GM04503 (cell line): ENCODE measurements at regions not wholly inside any gene's neighbourhood (a gene's known extent, or its start where the extent isn't known, plus 50 kb on each side); places are given as distances from the start of the nearest gene placed in this dataset.
"Not testable (repeated sequence)": the region's sequence is repeated elsewhere in the genome, so short reads cannot be mapped to it uniquely, and the experiment has no call there.

ENCODE experiments used
- DNase-seq: peaks from one replicate; pipeline ENCODE4 v3.0.0-alpha.2; 2012; ENCODE audit warnings: low read depth

DNA sequence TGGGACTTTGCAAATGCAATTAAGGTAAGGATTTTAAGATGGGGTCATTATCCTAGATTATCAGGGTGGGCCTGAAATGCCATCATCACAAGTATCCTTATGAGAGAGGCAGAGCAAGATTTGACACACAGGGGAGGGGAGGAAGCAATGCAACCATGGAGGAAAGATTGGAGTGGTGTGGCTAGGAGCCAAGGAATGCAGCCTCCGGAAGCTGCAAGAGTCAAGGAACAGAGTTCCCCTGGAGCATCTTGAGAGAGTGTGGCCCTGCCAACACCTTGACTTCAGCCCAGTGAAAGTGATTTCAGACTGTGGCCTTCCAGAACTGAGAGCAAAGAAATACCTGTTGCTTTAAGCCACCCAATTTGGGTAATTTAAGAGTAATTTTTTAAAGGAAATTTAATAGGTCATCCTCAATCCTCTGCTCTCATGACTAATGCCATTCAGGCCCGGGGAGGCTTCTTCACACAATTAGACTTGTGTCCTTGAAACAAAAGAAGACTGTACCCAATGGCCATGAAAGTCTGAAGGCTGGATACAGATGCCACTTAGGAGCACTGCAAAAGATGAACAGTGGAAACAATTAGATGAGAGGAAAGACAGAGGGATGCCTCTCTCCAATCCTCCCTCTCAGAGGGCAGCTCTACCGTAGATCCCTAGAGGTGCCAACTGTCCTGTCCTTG lies 250.3 kb upstream of the ID2 start:
- no peak for DNase-seq

DNA sequence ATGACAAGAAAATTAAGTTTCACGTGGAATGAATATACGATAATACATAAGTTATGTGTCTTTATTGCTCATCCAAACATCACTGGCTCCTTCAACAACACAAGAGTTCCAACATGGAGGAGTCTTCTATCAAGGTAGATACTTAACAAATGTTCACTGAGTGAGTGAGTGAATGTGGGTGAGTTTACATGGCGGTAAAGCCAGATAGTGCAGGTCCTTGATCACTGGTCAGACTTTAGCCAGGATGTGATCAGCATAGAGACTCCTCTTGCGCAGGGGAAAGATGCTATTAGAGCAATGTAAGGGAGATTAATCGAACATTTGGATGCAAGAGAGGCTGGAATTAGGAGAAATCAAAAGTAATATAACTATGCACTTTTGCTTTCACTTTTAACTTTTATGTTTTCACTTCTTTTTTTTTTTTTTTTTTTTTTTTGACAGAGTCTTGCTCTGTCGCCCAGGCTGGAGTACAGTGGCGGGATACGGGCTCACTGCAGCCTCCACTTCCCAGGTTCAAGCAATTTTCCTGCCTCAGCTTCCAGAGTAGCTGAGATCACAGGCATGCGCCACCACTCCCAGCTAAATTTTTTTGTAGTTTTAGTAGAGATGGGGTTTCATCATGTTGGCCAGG lies 249.0 kb upstream of the ID2 start:
- DNase-seq = no peak

DNA sequence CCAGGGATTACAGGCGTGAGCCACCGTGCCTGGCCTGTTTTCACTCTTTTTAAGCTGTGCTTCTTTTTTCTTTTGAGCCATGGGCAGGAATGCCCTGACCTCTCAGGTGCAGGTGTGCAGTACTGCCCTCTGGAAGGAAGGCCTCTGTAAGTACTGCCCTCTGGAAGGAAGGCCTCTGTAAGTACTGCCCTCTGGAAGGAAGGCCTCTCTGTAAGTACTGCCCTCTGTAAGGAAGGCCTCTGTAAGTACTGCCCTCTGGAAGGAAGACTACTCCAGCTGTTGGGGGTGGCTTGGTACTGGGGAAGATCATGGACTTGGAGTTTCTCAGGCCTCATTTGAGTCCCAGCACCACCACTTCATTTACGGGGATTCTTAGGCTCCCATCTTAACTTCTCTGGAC lies 248.5 kb upstream of the ID2 start:
- no peak for DNase-seq

DNA sequence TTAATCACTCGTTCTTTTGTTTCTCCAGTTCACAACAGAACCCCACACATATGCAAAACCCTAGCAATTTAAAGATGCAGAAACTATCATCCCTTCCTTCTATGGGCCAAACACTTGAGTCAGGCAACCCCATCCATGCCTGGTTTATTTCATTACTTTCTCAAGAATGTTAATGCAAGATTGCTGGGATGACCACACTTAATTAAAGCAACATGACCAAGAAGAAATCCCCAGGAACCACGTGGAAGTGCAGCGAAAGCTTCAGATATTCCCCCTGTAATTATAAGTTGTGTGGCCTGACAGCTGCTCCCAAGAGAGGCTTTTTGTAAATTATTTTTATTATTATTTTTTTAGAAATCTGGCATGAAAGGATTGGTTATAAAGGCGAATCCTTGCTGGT lies 246.2 kb upstream of the ID2 start:
- peak; percentile 27 for DNase-seq

DNA sequence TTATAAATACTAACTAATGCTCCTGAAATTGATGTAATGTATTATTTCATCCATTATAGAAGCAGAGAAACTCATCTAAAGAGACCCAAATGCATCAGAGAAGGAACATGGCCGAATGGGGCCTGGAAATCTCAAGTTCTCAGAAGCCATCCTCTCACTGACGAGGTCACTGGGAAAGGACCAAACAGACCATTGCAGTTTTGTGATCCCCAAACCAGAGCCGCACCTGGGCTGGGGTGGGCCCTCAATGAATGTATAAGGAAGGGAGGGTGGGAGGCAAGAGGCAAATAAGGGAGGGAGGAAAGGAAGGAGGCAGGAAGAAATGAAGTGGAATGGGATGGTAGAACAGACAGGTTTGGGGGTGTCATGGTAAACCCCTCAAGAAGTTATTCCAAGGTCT lies 245.3 kb upstream of the ID2 start:
- DNase-seq = no peak

DNA sequence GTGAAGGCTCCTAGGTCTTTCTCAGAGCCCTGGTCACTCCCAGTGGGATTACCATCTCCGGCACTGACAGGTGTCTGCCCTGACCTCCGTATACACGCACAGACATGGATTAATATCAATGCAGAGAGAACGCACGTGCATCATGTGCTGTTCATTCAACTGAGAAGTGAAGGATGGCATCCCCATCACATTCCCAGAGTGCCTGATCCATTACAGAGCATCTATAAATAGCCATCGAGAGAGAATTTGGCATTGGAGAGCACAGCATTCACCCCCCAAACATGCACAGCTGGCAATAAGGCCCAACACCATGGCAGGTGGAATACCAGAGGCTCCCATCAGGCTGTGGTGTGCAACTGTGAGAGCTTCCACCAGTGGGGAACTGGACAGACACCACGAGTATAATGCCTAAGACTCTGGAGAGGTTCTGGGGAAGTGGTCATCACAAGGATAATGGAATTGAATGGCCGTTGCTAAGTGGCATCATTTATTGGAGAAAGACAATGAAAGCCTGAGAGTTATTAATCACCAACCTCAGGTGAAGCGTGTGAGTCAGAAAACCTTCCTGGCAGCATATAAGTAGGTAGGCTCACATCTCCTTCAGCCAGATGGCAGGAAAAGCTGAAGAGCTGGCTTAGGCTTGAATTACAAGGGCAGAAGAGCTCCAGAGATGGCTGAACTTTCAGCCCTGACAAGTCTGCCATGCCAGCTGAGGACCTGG lies 244.5 kb upstream of the ID2 start:
- DNase-seq = no peak

DNA sequence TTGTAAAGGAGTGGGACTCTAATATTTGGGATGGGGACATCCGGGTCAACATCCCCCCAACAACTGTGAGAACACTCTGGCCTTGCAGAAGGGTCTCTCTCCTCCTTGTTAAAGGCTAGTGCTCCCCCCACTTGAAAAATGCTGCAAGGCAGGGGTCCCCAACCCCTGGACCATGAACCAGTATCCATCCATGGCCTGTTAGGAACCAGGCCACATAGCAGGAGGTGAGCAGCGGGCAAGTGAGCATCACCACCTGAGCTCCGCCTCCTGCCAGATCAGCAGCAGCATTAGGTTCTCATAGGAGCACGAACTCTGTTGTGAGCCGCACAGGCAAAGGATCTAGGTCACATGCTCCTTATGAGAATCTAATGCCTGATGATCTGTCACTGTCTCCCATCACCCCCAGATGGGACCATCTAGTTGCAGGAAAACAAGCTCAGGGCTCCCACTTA lies 243.9 kb upstream of the ID2 start:
- DNase-seq = no peak

DNA sequence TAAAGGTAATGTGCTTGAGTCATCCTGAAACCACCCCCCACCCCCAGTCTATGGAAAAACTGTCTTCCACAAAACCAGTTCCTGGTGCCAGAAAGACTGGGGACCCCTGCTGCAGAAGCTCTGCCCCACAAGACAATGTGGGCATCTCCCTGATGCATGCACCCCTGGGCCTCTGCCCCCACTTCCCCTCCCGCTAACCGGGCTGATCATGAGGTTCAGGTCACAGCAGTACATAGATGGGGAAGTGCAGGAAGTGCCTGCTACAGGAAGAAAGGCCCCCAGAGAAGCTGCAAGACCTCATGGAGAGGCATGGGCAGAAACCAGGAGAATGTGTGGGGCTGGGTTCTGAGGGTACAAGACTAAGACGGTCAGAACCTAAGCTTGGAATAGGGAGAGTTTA lies 243.4 kb upstream of the ID2 start:
- no peak for DNase-seq

DNA sequence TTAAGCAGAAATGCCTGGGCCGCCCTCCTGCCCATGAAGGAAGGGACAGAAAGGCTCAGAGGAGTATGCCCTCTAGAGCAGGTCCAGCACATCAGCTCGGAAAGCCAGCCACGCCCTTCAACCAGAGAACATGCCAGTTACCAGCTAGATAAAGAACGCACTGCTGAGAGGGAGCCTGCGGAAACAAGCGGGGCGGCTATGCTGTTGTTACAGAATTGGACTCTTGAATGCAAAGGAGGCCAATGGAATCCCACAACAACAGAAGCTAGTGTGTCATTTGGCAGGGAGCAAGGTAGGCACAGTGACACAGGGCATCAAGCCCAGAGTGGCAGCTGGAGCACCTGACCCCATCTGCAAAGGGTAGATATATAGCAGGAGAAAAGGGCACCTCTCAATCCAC lies 242.9 kb upstream of the ID2 start:
- no peak for DNase-seq

DNA sequence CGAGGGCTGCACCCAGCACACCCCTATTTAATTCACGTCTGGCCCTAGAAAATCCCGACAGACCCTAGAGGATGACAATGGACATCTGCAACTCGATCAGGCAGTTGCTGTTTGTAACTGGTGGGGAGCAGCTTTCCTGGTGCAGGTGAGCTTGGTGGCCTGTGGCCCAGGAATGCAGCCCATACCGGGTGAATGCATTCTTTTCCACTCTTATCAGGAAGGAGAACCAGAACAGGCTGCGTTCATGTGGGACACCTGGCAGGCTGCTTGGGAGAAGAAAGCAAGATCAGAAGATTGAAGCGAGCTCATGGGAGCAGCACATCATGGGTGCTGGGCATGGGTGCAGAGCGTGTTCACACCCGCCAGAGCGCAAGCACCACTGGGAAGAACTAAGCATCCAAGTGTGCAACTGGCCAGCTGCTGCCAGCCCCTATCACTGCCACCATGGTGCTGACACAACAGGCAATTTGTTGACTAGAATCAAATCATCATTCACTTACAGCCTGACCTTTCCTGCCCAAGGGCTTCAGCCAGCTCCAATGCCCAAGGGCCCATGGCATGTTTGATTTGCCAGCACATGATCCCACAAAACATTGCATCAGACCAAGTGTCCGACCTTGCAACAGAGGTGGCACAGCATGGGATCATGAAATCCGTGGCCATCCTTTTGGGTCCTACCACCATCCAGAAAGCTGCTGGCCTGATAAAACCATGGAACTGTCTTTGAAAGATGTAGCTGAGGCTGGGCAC lies 241.7 kb upstream of the ID2 start:
- no peak for DNase-seq

DNA sequence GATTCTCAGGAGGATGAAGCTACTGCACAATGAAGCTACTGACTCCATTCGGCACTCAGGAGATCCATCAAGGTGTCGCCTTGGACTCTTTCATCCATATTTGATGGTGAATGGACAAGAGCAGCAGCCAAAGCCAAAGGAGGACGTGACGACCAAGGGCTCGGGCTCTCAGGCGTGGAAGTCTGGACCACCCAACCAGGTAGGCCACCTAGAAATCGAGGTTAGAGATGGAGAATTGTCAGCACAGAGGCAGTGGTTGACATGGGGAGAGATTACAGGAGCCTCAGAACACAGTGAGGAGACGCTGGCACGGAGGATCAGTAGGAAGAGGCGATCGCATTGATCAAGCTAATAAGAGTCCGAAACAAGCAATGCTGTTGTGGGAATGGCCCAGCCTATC lies 240.5 kb upstream of the ID2 start:
- DNase-seq = no peak

DNA sequence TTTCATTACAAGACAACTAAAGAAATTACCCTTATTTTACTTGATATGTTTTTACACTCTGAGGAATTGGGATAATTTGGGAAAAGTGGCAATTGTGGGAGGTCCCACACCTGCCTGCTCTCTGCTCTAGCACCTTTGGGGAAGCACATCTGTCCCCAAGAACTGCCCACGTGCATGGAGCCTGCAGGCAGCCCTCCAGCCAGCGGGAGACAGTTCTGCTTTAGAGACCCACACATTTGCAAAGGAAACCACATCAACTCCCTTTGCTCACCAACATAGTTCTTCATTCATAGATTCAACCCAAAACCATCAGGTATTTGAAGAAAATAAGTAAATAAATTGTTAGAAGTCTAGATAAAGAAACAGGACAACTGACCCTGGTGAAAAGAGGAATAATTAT lies 239.9 kb upstream of the ID2 start:
- DNase-seq = no peak

DNA sequence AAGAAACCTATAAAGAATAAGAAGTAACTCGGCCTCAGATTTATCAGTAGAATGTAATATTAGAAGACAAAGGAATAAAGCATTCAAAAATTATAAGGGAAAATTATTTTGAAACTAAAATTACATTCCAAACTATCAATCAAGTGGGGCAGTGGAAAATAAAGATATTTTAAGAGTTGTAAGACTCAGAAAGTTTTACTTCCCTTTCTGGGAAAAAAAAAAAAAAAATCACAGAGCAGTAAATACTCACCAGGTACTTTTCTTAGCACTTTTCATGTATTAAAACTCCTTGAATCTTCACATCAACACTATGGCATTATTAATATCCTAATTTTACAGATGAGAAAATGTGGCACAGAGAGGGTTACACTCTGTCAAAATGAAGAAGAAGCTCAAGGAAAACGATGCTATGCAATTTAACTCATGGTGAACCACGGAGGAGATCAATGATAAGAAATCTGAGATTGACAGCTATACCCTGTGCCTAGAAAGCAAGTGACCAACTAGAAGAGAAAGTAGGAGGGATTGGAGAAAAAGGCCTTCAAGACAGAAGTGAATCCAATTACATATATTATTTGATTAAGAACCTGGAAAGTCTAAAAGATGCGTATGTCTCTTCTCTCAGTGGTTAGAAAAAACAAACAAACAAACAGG lies 238.9 kb upstream of the ID2 start:
- DNase-seq = no peak

DNA sequence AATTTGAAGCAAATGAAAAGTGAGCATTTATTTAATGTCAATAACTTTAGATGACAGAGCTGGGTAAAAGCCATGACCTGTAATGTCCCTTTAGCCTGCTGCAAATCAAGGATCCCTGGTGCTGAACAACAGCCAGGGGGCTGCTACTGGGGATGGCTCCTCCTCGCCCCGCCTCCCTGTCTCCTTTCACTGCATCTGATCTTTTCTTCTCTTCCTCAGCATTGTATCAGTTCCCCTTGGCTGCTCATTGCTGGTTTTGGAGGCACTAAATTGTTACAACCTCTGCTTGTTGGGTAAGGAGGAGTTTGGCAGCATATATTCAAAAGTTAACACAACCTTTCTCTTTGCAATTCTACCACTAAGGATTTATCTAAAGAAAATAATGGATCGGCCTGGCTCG lies 236.3 kb upstream of the ID2 start:
- no peak for DNase-seq

DNA sequence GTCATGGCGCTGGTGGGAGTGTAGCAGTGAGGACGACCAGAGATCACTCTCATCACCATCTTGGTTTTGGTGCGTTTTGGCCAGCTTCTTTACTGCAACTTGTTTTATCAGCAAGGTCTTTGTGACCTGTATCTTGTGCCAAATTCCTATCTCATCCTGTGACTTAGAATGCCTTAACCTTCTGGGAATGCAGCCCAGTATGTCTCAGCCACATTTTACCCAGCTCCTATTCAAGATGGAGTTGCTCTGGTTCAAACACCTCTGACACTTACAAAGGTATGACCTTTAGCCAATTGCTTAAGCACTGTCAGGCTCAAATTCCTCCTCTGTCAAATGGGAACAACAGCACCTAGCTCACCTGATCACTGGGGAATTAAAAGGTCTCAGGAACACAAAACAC lies 235.1 kb upstream of the ID2 start:
- DNase-seq = not testable (repeated sequence)

DNA sequence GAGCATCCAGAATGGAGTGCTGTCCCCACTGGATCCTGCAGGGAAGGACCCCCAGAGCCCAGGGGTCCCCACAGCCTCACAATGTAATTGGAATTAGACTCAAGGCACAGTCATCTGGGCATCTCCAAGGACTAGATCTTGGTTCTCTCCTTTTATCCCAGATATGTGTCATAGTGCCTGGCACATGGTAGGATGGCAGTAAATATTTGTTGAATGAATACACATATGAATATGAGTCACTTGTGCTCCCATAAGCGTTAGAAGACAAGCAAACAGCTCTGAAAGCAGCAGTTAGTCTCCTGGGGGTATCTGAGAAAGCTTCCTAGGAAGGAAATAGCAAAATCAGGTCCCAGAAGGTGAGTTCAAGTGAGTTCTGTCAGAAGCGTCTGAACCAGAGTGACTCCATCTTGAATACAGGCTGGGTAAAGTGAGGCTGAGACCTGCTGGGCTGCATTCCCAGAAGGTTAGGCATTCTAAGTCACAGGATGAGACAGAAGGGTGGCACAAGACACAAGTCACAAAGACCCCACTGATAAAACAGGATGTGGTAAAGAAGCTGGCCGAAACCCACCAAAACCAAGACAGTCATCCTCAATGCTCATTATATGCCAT lies 234.1 kb upstream of the ID2 start:
- DNase-seq = peak; percentile 51

DNA sequence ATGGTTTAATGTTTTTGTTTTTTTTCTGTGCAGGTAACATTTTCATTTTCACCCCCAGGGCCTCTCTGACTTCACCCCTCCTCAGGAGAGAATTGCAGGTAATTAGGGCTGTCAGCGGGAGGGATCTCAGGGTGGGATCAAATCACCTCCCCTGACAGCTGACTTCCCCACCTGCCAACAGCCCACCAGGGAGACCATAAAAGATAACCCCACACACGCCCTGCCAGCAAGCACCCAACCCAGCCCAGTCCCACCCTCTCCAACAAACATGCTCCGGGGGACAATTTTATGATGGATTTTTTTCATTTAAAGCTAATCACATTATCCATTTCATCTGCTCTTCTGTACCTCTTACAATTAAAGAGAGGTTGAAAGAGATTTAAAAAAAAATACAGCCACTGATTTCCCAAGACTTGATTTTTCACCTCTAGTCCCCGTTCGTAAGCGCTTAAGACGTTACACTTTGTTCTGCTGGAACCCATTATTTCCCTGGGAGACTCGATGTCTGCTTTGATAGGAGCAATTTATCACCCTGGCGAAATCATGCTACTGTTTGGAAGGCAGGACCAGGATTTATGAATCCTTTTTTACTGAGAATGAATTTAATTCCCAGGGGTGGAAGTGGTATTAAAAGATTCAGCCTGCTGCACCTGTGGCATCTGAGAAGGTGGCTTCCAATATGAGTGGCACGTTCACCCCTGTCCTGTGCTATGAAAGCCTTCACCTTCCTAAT lies 232.9 kb upstream of the ID2 start:
- no peak for DNase-seq

DNA sequence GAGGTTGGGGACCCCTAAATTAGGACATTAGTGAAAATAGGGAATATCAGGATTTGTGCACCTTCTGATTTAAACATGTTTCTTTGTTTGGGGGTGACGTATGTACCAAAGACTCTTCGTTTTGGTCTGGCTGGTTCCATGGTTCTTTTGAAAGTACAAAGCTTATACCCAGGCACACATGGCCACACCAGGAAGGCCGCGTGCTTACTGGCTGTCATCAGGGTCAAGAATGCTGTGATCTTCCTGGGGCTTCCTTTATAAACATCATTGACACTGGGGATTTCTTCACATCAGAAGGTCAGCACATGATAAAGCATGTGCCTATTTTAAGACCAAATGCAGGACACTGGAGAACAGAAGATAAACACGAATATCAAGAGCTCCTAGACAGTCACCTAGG lies 230.6 kb upstream of the ID2 start:
- DNase-seq = no peak

DNA sequence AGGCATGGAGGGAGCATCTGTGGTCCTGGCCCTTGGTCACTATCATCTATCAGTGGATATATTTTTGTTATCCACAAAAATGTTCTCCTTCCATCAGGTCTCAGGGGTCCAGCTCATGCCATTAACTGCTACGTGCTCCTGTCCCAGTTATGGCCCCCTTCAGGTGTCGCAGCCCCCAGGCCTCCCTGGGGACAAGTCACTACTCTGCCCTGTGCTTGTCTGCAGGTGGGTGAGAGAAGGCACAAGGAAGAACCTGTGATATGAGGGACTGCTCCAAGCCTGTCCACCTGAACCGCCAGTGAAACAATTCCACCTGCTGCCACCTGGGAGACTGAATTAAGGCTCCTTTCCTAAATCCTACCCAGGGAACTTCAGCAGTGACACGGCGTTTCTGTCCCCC lies 229.6 kb upstream of the ID2 start:
- DNase-seq = no peak

DNA sequence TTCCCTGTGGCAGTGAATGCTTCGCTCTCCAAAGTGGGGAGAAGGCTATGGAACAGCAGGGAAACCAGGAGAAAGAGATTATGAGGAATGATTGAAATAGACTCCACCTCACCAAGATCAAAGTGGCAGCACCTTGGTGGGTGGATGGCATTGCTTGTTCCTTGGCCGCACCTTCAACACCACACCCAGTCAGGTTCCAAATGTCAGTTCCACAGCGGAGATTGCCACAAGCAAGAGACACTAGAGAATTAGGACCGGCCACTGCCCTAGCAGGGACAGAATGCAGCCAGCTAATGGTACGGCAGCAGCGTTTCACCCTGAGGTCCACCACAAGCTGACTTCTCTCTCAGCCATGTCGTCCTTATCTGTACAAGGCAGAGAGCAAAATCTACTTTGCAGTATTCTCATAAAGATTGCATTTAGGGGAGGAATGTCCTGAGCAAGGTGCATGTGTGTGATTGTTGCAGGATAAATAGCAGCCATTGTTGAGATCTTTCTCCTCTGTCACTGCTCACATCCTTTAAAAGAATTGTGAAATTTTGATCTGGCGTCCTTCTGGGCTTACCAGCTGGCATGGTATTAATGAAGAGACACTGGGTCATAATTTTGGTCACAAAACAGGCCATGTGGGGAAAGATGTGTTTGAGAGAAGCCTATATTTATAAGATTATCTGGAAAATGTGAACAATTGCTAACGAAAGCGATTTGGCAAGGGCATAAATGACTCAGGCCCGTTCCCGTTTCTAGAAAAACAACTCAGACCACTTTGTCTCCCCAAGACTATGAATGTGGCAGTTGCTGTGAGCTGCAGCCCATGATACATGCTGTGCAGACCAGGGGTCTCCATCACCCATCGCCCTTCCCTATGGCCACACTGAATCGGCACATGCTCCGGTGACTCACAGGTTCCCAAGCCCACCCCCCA lies 228.6 kb upstream of the ID2 start:
- DNase-seq = no peak
